GM23338 (cell line): ENCODE measurements at regions not wholly inside any gene's neighbourhood (a gene's known extent, or its start where the extent isn't known, plus 50 kb on each side); places are given as distances from the start of the nearest gene placed in this dataset.

Experiments used
- CREB1 ChIP-seq: fragments of 250-450 bp; sonication (Bioruptor Pico); IDR thresholded peaks from 2 replicates; pipeline ENCODE4 v1.5.0; 2020; ENCODE audit warnings: low read depth, mild to moderate bottlenecking, moderate library complexity
- EZH2 ChIP-seq: fragments of 200-600 bp; sonication (generic); IDR thresholded peaks from one replicate; pipeline ENCODE4 v1.8.0; 2017; ENCODE audit warnings: antibody characterized with exemption, mild to moderate bottlenecking, low read depth; ENCODE audit not compliant: unreplicated experiment
- EZH2phosphoT487 ChIP-seq: fragments of 200-600 bp; sonication (generic); IDR thresholded peaks from one replicate; pipeline ENCODE4 v1.8.1; 2018; ENCODE audit warnings: antibody characterized with exemption; ENCODE audit not compliant: unreplicated experiment
- JUNB ChIP-seq: IDR thresholded peaks from one replicate; pipeline ENCODE4 v1.6.1; 2016; ENCODE audit warnings: antibody characterized with exemption; ENCODE audit not compliant: unreplicated experiment
- NANOG ChIP-seq: IDR thresholded peaks from 2 replicates; pipeline ENCODE4 v1.6.1; 2016; ENCODE audit warnings: antibody characterized with exemption, borderline replicate concordance
- POLR2AphosphoS5 ChIP-seq: IDR thresholded peaks from 2 replicates; pipeline ENCODE4 v1.6.1; 2016; ENCODE audit warnings: antibody characterized with exemption, low read depth
- STAT1 ChIP-seq: IDR thresholded peaks from one replicate; pipeline ENCODE4 v1.6.1; 2016; ENCODE audit warnings: antibody characterized with exemption; ENCODE audit not compliant: unreplicated experiment
- TF ChIP-seq, protein P1 (sequence below), 2 experiments: fragments of 200-600 bp in 1 of 2; sonication (generic) in 1 of 2; conservative IDR thresholded peaks; 2 replicates each; pipeline versions ENCODE4 v1.5.1 to v1.6.1; 2016 to 2017; ENCODE audit warnings: antibody characterized with exemption in 2 of 2, low read depth in 2 of 2, mild to moderate bottlenecking in 2 of 2, moderate library complexity in 1 of 2
- TF ChIP-seq, protein P2 (sequence below): IDR thresholded peaks from one replicate; pipeline ENCODE4 v1.6.1; 2018; ENCODE audit warnings: antibody characterized with exemption; ENCODE audit not compliant: unreplicated experiment
- TF ChIP-seq, protein P3 (sequence below): IDR thresholded peaks from 2 replicates; pipeline ENCODE4 v1.6.1; 2016; ENCODE audit warnings: antibody characterized with exemption

DNA sequence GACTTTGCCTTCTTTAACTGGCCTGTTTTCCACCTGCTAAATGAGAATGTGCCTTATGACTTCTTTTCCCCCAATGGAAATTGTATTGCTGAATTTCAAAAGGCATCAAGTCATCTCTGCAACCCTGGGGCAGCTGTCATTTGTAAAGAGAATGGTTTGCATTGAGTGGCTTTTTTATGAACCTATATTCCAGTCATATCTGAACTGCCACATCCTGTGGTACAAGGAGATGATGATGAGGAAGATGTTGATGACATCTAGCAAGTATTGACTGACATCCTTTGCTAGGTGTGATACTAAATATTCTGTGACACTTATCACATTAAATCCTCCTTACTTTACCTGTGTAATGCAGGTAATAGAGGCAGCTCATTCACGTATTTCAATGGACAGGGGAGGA, 88.3 kb upstream of the KIAA1217 start:
- TF ChIP-seq, protein P1, sequence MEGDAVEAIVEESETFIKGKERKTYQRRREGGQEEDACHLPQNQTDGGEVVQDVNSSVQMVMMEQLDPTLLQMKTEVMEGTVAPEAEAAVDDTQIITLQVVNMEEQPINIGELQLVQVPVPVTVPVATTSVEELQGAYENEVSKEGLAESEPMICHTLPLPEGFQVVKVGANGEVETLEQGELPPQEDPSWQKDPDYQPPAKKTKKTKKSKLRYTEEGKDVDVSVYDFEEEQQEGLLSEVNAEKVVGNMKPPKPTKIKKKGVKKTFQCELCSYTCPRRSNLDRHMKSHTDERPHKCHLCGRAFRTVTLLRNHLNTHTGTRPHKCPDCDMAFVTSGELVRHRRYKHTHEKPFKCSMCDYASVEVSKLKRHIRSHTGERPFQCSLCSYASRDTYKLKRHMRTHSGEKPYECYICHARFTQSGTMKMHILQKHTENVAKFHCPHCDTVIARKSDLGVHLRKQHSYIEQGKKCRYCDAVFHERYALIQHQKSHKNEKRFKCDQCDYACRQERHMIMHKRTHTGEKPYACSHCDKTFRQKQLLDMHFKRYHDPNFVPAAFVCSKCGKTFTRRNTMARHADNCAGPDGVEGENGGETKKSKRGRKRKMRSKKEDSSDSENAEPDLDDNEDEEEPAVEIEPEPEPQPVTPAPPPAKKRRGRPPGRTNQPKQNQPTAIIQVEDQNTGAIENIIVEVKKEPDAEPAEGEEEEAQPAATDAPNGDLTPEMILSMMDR (conservative IDR thresholded peaks at IDR 0.05; ENCODE audit: low read depth in 2 of 2), result no peak
- TF ChIP-seq EZH2phosphoT487 (no peak), JUNB (no peak), EZH2 (no peak), CREB1 (CRISPR knock-in tag) (no peak), NANOG (no peak), POLR2AphosphoS5 (no peak), STAT1 (no peak)
- TF ChIP-seq, protein P2, sequence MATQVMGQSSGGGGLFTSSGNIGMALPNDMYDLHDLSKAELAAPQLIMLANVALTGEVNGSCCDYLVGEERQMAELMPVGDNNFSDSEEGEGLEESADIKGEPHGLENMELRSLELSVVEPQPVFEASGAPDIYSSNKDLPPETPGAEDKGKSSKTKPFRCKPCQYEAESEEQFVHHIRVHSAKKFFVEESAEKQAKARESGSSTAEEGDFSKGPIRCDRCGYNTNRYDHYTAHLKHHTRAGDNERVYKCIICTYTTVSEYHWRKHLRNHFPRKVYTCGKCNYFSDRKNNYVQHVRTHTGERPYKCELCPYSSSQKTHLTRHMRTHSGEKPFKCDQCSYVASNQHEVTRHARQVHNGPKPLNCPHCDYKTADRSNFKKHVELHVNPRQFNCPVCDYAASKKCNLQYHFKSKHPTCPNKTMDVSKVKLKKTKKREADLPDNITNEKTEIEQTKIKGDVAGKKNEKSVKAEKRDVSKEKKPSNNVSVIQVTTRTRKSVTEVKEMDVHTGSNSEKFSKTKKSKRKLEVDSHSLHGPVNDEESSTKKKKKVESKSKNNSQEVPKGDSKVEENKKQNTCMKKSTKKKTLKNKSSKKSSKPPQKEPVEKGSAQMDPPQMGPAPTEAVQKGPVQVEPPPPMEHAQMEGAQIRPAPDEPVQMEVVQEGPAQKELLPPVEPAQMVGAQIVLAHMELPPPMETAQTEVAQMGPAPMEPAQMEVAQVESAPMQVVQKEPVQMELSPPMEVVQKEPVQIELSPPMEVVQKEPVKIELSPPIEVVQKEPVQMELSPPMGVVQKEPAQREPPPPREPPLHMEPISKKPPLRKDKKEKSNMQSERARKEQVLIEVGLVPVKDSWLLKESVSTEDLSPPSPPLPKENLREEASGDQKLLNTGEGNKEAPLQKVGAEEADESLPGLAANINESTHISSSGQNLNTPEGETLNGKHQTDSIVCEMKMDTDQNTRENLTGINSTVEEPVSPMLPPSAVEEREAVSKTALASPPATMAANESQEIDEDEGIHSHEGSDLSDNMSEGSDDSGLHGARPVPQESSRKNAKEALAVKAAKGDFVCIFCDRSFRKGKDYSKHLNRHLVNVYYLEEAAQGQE, result no peak
- TF ChIP-seq, protein P3, sequence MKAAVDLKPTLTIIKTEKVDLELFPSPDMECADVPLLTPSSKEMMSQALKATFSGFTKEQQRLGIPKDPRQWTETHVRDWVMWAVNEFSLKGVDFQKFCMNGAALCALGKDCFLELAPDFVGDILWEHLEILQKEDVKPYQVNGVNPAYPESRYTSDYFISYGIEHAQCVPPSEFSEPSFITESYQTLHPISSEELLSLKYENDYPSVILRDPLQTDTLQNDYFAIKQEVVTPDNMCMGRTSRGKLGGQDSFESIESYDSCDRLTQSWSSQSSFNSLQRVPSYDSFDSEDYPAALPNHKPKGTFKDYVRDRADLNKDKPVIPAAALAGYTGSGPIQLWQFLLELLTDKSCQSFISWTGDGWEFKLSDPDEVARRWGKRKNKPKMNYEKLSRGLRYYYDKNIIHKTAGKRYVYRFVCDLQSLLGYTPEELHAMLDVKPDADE, result no peak
